OCI-LY1 (cell line): ENCODE measurements at regions not wholly inside any gene's neighbourhood (a gene's known extent, or its start where the extent isn't known, plus 50 kb on each side); places are given as distances from the start of the nearest gene placed in this dataset.

Experiments used
- H2AFZ ChIP-seq: fragments of 200-600 bp; sonication (generic), shearing (Covaris generic); 2 replicates; pipeline ENCODE4 v1.6.0; 2014; ENCODE audit warnings: antibody characterized with exemption, mild to moderate bottlenecking, low read length
- H3F3A ChIP-seq: fragments of 200-600 bp; sonication (generic), shearing (Covaris generic); 2 replicates; pipeline ENCODE4 v1.6.0; 2014; ENCODE audit warnings: mild to moderate bottlenecking, antibody characterized with exemption, low read length, moderate library complexity; ENCODE audit not compliant: insufficient read depth
- H3K27ac ChIP-seq: fragments of 200-600 bp; sonication (generic); 2 replicates; pipeline ENCODE4 v1.5.1; 2014; ENCODE audit warnings: low read length, mixed run types, mild to moderate bottlenecking, low read depth; ENCODE audit not compliant: poor library complexity, severe bottlenecking
- H3K27me3 ChIP-seq: fragments of 200-600 bp; sonication (generic); 2 replicates; pipeline ENCODE4 v1.6.0; 2014; ENCODE audit warnings: antibody characterized with exemption, mild to moderate bottlenecking, low read length, moderate library complexity; ENCODE audit not compliant: insufficient read depth
- H3K36me3 ChIP-seq: fragments of 200-600 bp; sonication (generic); 2 replicates; pipeline ENCODE4 v1.6.1; 2014; ENCODE audit warnings: mild to moderate bottlenecking, antibody characterized with exemption, low read length, moderate library complexity, mixed read lengths; ENCODE audit not compliant: insufficient read depth
- H3K4me1 ChIP-seq: fragments of 200-600 bp; sonication (generic); 2 replicates; pipeline ENCODE4 v1.5.1; 2014; ENCODE audit warnings: mild to moderate bottlenecking, low read length, moderate library complexity; ENCODE audit not compliant: insufficient read depth, severe bottlenecking
- H3K4me2 ChIP-seq: fragments of 200-600 bp; sonication (generic), shearing (Covaris generic); 2 replicates; pipeline ENCODE4 v1.6.1; 2014; ENCODE audit warnings: low read length
- H3K4me3 ChIP-seq: fragments of 200-600 bp; sonication (generic); 2 replicates; pipeline ENCODE4 v1.5.1; 2014; ENCODE audit warnings: low read length, low read depth, mild to moderate bottlenecking, mixed read lengths; ENCODE audit not compliant: poor library complexity, severe bottlenecking
- H3K79me2 ChIP-seq: fragments of 200-600 bp; shearing (Covaris generic); 2 replicates; pipeline ENCODE4 v1.6.1; 2016; ENCODE audit warnings: mixed run types, low read length, mixed read lengths; ENCODE audit not compliant: insufficient read depth
- H3K9ac ChIP-seq: fragments of 200-600 bp; sonication (generic), shearing (Covaris generic); 2 replicates; pipeline ENCODE4 v1.6.1; 2014; ENCODE audit warnings: mild to moderate bottlenecking, low read length, mixed read lengths
- H3K9me2 ChIP-seq: fragments of 200-600 bp; sonication (generic), shearing (Covaris generic); 2 replicates; pipeline ENCODE4 v1.6.1; 2014; ENCODE audit warnings: low read depth, mild to moderate bottlenecking, low read length, mixed read lengths
- H3K9me3 ChIP-seq: fragments of 200-600 bp; shearing (Covaris generic); 2 replicates; pipeline ENCODE4 v1.6.1; 2014; ENCODE audit warnings: low read length, mixed read lengths
- H4K20me1 ChIP-seq: fragments of 200-600 bp; sonication (generic), shearing (Covaris generic); 2 replicates; pipeline ENCODE4 v1.6.0; 2016; ENCODE audit warnings: mild to moderate bottlenecking, low read length; ENCODE audit not compliant: insufficient read depth
- EZH2 ChIP-seq: fragments of 200-600 bp; sonication (generic), shearing (Covaris generic); IDR thresholded peaks from 2 replicates; pipeline ENCODE4 v1.8.0; 2017; ENCODE audit warnings: borderline replicate concordance, mixed run types, mild to moderate bottlenecking, antibody characterized with exemption, low read length, moderate library complexity, mixed read lengths
- TF ChIP-seq, protein P1 (sequence below): fragments of 200-600 bp; sonication (generic), shearing (Covaris generic); IDR thresholded peaks from 2 replicates; pipeline ENCODE4 v1.5.1; 2017; ENCODE audit warnings: mild to moderate bottlenecking, antibody characterized with exemption, low read length, moderate library complexity, mixed read lengths

GRCh38 chr4:111934314-111934713 is 210.9 kb upstream of the FAM241A start:
- Histone ChIP-seq H3K27me3 (no peaks in the 10 kb centered on the region), H3K9me2 (no peaks in the 10 kb centered on the region), H3K4me3 (no peak overlapping the region), H3K27ac (no peak overlapping the region), H4K20me1 (no peaks in the 10 kb centered on the region), H3K9ac (no peak overlapping the region), H2AFZ (no peak overlapping the region), H3K79me2 (no peaks in the 10 kb centered on the region), H3K9me3 (no peaks in the 10 kb centered on the region), H3F3A (no peaks in the 10 kb centered on the region), H3K4me2 (no peak overlapping the region), H3K4me1 (no peaks in the 10 kb centered on the region), H3K36me3 (no peaks in the 10 kb centered on the region)
- TF ChIP-seq, protein P1, sequence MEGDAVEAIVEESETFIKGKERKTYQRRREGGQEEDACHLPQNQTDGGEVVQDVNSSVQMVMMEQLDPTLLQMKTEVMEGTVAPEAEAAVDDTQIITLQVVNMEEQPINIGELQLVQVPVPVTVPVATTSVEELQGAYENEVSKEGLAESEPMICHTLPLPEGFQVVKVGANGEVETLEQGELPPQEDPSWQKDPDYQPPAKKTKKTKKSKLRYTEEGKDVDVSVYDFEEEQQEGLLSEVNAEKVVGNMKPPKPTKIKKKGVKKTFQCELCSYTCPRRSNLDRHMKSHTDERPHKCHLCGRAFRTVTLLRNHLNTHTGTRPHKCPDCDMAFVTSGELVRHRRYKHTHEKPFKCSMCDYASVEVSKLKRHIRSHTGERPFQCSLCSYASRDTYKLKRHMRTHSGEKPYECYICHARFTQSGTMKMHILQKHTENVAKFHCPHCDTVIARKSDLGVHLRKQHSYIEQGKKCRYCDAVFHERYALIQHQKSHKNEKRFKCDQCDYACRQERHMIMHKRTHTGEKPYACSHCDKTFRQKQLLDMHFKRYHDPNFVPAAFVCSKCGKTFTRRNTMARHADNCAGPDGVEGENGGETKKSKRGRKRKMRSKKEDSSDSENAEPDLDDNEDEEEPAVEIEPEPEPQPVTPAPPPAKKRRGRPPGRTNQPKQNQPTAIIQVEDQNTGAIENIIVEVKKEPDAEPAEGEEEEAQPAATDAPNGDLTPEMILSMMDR, result no peak
- TF ChIP-seq EZH2, result no peak

- TF ChIP-seq, protein P1, result peak; percentile 54; the same call in 1 of the 2 replicates
- no peak for TF ChIP-seq EZH2
- no peaks in the 10 kb centered on the region for H3K9me2 ChIP-seq
- H3K4me2 ChIP-seq, result no peak overlapping the region
- no peaks in the 10 kb centered on the region for H3K79me2 ChIP-seq
- no peaks in the 10 kb centered on the region for H3K36me3 ChIP-seq
- H4K20me1 ChIP-seq, result no peaks in the 10 kb centered on the region
- no peak overlapping the region for H3K4me3 ChIP-seq
- no peak overlapping the region for H3K27ac ChIP-seq
- no peaks in the 10 kb centered on the region for H3F3A ChIP-seq
- no peaks in the 10 kb centered on the region for H3K9me3 ChIP-seq
- H3K9ac ChIP-seq, result no peak overlapping the region
- no peak overlapping the region for H2AFZ ChIP-seq
- no peaks in the 10 kb centered on the region for H3K27me3 ChIP-seq
- H3K4me1 ChIP-seq, result no peaks in the 10 kb centered on the region
These were observed 207.9 kb upstream of the FAM241A start for GRCh38 chr4:111937368-111937767.

DNA sequence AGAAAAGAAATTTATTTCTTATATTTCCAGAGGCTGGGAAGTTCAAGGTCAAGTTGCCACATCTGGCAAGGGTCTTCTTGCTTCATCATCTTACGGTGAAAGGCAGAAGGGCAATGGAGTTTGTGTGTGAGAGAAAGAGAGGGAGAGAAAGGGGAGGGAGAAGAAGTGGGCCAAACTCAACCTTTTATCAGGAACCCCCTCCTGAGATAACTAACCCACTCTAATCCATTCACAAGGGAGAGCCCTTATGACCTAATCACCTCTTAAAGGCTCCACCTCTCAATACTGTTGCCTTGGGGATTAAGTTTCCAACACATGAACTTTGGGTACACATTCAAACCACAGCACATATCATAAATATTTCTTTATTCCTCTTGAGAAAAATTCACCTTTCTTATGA is 203.3 kb upstream of the FAM241A start:
- TF ChIP-seq EZH2, result no peak
- TF ChIP-seq, protein P1, result no peak
- Histone ChIP-seq H2AFZ (no peak overlapping the region), H3K9ac (no peak overlapping the region), H3K27me3 (no peaks in the 10 kb centered on the region), H3K4me2 (no peak overlapping the region), H3F3A (no peaks in the 10 kb centered on the region), H3K36me3 (no peaks in the 10 kb centered on the region), H3K9me3 (no peaks in the 10 kb centered on the region), H3K4me1 (no peaks in the 10 kb centered on the region), H3K9me2 (no peaks in the 10 kb centered on the region), H4K20me1 (no peaks in the 10 kb centered on the region), H3K27ac (no peak overlapping the region), H3K4me3 (no peak overlapping the region), H3K79me2 (no peaks in the 10 kb centered on the region)
